T-helper 2 cell treated with Interferon-gamma antibody and Interleukin-4, amounts not matched to agents 5 μg/mL and 100 μg/mL, for 36 hours (primary cell): ENCODE measurements at regions not wholly inside any gene's neighbourhood (a gene's known extent, or its start where the extent isn't known, plus 50 kb on each side); places are given as distances from the start of the nearest gene placed in this dataset.

Experiments used
- DNase-seq: peaks from one replicate; pipeline ENCODE4 v3.0.0; 2021; ENCODE audit warnings: low spot score
- H3K27ac Mint-ChIP-seq: one replicate; pipeline ENCODE4 v1.8.0; 2021; ENCODE audit warnings: mild to moderate bottlenecking, mixed read lengths
- H3K27me3 Mint-ChIP-seq: one replicate; pipeline ENCODE4 v1.8.0; 2021; ENCODE audit warnings: low read depth, mixed read lengths
- H3K36me3 Mint-ChIP-seq: one replicate; pipeline ENCODE4 v1.8.0; 2021; ENCODE audit warnings: low read depth, mixed read lengths
- H3K4me1 Mint-ChIP-seq: one replicate; pipeline ENCODE4 v1.8.0; 2021; ENCODE audit warnings: low read depth, mixed read lengths
- H3K4me3 Mint-ChIP-seq: one replicate; pipeline ENCODE4 v1.8.0; 2022; ENCODE audit warnings: mild to moderate bottlenecking, moderate library complexity, mixed read lengths
- H3K9me3 Mint-ChIP-seq: one replicate; pipeline ENCODE4 v1.8.0; 2021; ENCODE audit warnings: mixed read lengths

GRCh38 chr12:105798256-105798845 lies 340.4 kb downstream of the NUAK1 start:
- H3K4me1 Mint-ChIP-seq: no peaks in the 10 kb centered on the region
- no peak overlapping the region for H3K27ac Mint-ChIP-seq
- H3K36me3 Mint-ChIP-seq: no peaks in the 10 kb centered on the region
- no peak overlapping the region for H3K4me3 Mint-ChIP-seq
- H3K9me3 Mint-ChIP-seq: peaks cover 5% of the 10 kb centered on the region
- DNase-seq: no peak
- H3K27me3 Mint-ChIP-seq: no peaks in the 10 kb centered on the region

GRCh38 chr12:105799103-105799502 lies 339.7 kb downstream of the NUAK1 start:
- Mint-ChIP-seq H3K27me3 (no peaks in the 10 kb centered on the region), H3K36me3 (no peaks in the 10 kb centered on the region), H3K4me1 (no peaks in the 10 kb centered on the region), H3K9me3 (peaks cover 5% of the 10 kb centered on the region), H3K27ac (no peak overlapping the region), H3K4me3 (no peak overlapping the region)
- DNase-seq: no peak

GRCh38 chr12:105801351-105801750 lies 337.4 kb downstream of the NUAK1 start:
- Mint-ChIP-seq H3K4me3 (no peak overlapping the region), H3K27me3 (no peaks in the 10 kb centered on the region), H3K27ac (no peak overlapping the region), H3K36me3 (no peaks in the 10 kb centered on the region), H3K9me3 (peaks cover 5% of the 10 kb centered on the region), H3K4me1 (no peaks in the 10 kb centered on the region)
- DNase-seq: no peak

GRCh38 chr12:105803292-105803691 lies 335.5 kb downstream of the NUAK1 start:
- Mint-ChIP-seq H3K27ac (no peak overlapping the region), H3K27me3 (no peaks in the 10 kb centered on the region), H3K36me3 (no peaks in the 10 kb centered on the region), H3K4me3 (no peak overlapping the region), H3K4me1 (no peaks in the 10 kb centered on the region), H3K9me3 (peaks cover 5% of the 10 kb centered on the region)
- no peak for DNase-seq

GRCh38 chr12:105804591-105805265 lies 334.0 kb downstream of the NUAK1 start:
- Mint-ChIP-seq H3K27ac (no peak overlapping the region), H3K36me3 (no peaks in the 10 kb centered on the region), H3K27me3 (no peaks in the 10 kb centered on the region), H3K9me3 (peaks cover 5% of the 10 kb centered on the region), H3K4me1 (no peaks in the 10 kb centered on the region), H3K4me3 (no peak overlapping the region)
- DNase-seq: no peak

GRCh38 chr12:105805730-105806399 lies 332.9 kb downstream of the NUAK1 start:
- no peaks in the 10 kb centered on the region for H3K36me3 Mint-ChIP-seq
- H3K9me3 Mint-ChIP-seq: no peaks in the 10 kb centered on the region
- no peaks in the 10 kb centered on the region for H3K4me1 Mint-ChIP-seq
- no peak for DNase-seq
- H3K4me3 Mint-ChIP-seq: no peak overlapping the region
- H3K27me3 Mint-ChIP-seq: no peaks in the 10 kb centered on the region
- no peak overlapping the region for H3K27ac Mint-ChIP-seq

- no peak overlapping the region for H3K4me3 Mint-ChIP-seq
- no peak for DNase-seq
- H3K36me3 Mint-ChIP-seq: no peaks in the 10 kb centered on the region
- no peak overlapping the region for H3K27ac Mint-ChIP-seq
- no peaks in the 10 kb centered on the region for H3K27me3 Mint-ChIP-seq
- no peaks in the 10 kb centered on the region for H3K4me1 Mint-ChIP-seq
- no peaks in the 10 kb centered on the region for H3K9me3 Mint-ChIP-seq
Measured at GRCh38 chr12:105806400-105806770, 332.4 kb downstream of the NUAK1 start.

GRCh38 chr12:105812366-105812765 lies 326.4 kb downstream of the NUAK1 start:
- H3K9me3 Mint-ChIP-seq: no peaks in the 10 kb centered on the region
- DNase-seq: no peak
- peaks cover 2% of the 10 kb centered on the region for H3K27me3 Mint-ChIP-seq
- H3K36me3 Mint-ChIP-seq: no peaks in the 10 kb centered on the region
- H3K4me1 Mint-ChIP-seq: no peaks in the 10 kb centered on the region
- no peak overlapping the region for H3K27ac Mint-ChIP-seq
- H3K4me3 Mint-ChIP-seq: no peak overlapping the region

- Mint-ChIP-seq H3K4me3 (no peak overlapping the region), H3K9me3 (no peaks in the 10 kb centered on the region), H3K27ac (no peak overlapping the region), H3K4me1 (no peaks in the 10 kb centered on the region), H3K27me3 (peaks cover 2% of the 10 kb centered on the region), H3K36me3 (no peaks in the 10 kb centered on the region)
- no peak for DNase-seq
Measured at GRCh38 chr12:105813201-105813600, 325.6 kb downstream of the NUAK1 start.

GRCh38 chr12:105814283-105814682 lies 324.5 kb downstream of the NUAK1 start:
- H3K27me3 Mint-ChIP-seq: peaks cover 2% of the 10 kb centered on the region
- H3K4me1 Mint-ChIP-seq: no peaks in the 10 kb centered on the region
- DNase-seq: no peak
- no peak overlapping the region for H3K27ac Mint-ChIP-seq
- no peaks in the 10 kb centered on the region for H3K36me3 Mint-ChIP-seq
- no peak overlapping the region for H3K4me3 Mint-ChIP-seq
- no peaks in the 10 kb centered on the region for H3K9me3 Mint-ChIP-seq

- no peaks in the 10 kb centered on the region for H3K9me3 Mint-ChIP-seq
- no peak for DNase-seq
- H3K27me3 Mint-ChIP-seq: peaks cover 2% of the 10 kb centered on the region
Measured at GRCh38 chr12:105819549-105819948, 319.2 kb downstream of the NUAK1 start.

GRCh38 chr12:105820429-105821125 lies 318.2 kb downstream of the NUAK1 start:
- no peak for DNase-seq
- H3K27ac Mint-ChIP-seq: no peak overlapping the region
- no peak overlapping the region for H3K4me3 Mint-ChIP-seq
- no peaks in the 10 kb centered on the region for H3K9me3 Mint-ChIP-seq
- H3K4me1 Mint-ChIP-seq: no peaks in the 10 kb centered on the region
- no peaks in the 10 kb centered on the region for H3K36me3 Mint-ChIP-seq
- peaks cover 2% of the 10 kb centered on the region for H3K27me3 Mint-ChIP-seq

More at GRCh38 chr12:105819549-105819948, 319.2 kb downstream of the NUAK1 start:
- no peak overlapping the region for H3K27ac Mint-ChIP-seq
- no peaks in the 10 kb centered on the region for H3K36me3 Mint-ChIP-seq
- no peaks in the 10 kb centered on the region for H3K4me1 Mint-ChIP-seq
- no peak overlapping the region for H3K4me3 Mint-ChIP-seq

GRCh38 chr12:105822131-105823105 lies 316.3 kb downstream of the NUAK1 start:
- no peaks in the 10 kb centered on the region for H3K27me3 Mint-ChIP-seq
- no peak overlapping the region for H3K27ac Mint-ChIP-seq
- H3K4me1 Mint-ChIP-seq: no peaks in the 10 kb centered on the region
- H3K4me3 Mint-ChIP-seq: no peak overlapping the region
- H3K36me3 Mint-ChIP-seq: no peaks in the 10 kb centered on the region
- DNase-seq: no peak
- no peaks in the 10 kb centered on the region for H3K9me3 Mint-ChIP-seq
